ENCODE measurements at regions not wholly inside any gene's neighbourhood (a gene's known extent, or its start where the extent isn't known, plus 50 kb on each side); places are given as distances from the start of the nearest gene placed in this dataset.

DNA sequence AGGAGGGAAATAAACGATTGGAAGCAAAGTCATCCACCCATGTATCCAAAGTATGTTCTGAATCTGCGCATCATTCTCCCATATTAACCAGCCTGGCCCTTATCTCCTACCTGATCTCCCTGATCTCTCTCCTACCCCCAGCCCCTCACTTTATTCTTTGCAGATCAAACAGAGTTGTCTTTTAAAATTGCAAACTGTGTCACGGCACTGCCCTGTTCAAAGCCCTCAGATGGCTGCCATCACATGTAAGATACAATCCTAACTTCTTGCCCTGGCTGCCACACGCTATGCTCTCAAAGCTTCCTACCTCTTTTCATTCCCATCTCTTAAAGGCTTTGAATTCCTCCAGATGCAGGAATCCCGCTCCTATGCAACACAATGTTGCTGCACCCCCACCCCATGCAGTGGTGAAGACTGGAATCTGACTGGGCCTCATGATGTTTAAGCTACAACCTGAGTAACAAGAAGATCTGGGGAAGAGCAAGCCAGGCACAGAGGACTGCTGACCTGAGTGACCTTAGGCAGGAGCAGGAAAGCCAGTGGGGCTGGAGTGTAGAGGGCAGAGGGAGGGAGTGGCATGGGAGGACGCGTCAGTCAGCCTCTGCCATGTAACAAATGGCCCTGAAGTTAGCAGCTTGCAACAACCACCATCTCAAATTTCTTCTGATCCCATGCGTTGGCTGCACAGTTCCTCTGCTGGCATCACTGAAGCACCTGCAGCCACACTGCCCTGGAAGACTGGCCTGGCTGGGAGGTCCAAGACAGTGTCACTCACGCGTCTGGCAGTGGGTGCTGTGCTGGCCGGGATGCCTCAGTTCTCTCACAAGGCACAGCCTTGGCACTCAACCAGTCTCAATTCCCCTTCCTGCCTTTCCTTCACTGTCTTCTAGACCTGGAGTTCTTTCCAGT, 382.8 kb downstream of the BCL11B start:
- no peaks in the 10 kb centered on the region for H3K4me1 ChIP-seq
- H3K27ac ChIP-seq: no peak overlapping the region
- H3K9ac ChIP-seq: no peak overlapping the region
- no peaks in the 10 kb centered on the region for H3K27me3 ChIP-seq
- H3K4me2 ChIP-seq: no peak overlapping the region
- peaks cover 0 to 5% (median 0%) of the 10 kb centered on the region in 11 experiments; a peak in 2 of 22 replicates for H3K9me3 ChIP-seq (replicated peaks in 1 of 11)
- no peak overlapping the region for H3K4me3 ChIP-seq
- no peaks in the 10 kb centered on the region for H4K20me1 ChIP-seq
- no peaks in the 10 kb centered on the region for H3K36me3 ChIP-seq
- no peak for TF ChIP-seq Cebpa-rat (IDR thresholded peaks at IDR 0.05)

DNA sequence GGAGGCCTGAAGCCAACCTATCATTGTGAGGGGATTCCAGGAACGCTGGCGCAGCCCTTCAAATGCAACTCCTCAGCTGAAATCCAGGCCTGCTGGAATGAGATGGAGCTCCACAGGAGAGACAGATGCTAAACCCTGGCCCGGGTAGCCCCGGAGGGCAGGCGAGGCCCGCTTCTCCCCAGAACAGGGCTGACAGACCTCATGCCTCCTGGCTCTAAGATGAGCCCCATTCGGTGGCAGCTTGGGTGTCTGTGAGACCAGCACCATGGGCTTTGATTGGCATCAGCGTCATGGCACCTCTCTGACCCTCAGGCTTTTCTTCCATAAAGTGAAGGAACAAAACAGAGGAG, 382.2 kb downstream of the BCL11B start:
- Histone ChIP-seq H3K27me3 (no peaks in the 10 kb centered on the region), H3K27ac (no peak overlapping the region), H4K20me1 (no peaks in the 10 kb centered on the region), H3K9me3 (replicated peaks in 1 of 11) (no peaks in the 10 kb centered on the region), H3K9ac (no peak overlapping the region), H3K4me3 (no peak overlapping the region), H3K4me1 (no peaks in the 10 kb centered on the region), H3K4me2 (no peak overlapping the region), H3K36me3 (no peaks in the 10 kb centered on the region)
- TF ChIP-seq Cebpa-rat (IDR thresholded peaks at IDR 0.05): no peak

DNA sequence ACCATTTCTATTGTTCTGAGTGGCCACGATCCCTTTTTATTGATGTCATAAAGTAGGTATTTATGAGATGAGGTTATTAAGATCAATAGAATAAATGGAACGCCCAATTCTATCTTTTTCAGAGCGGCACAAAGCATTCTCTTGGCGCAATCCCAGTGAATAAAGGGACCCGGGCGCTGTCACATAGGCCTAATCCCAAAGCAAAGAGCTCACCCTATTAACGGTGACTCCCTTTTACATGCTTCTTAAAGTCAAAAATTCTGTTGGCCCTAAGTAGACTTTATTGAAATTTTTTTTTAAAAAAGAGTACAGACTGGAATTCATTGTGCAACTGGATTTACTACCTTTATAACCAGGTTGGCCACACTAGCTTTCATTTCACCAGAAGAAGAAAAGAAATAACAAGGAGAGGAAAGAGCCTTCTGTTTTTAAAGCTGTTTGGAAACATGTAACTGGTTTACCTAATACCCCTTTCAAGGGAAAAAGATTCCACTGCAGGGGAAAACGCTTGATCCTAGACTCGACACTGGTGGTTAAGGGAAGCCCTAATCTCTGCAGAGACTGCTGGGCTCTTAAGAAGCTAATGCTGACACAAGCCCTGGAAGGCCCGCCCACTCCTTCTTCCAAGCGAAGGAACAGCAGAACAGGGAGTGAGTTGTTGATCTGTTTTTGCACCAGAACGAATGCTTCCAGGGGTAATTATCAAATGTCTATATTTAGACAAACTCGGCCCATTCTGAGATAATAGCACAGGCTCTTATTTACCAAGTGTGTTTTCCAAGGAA, 381.2 kb downstream of the BCL11B start:
- TF ChIP-seq Cebpa-rat (IDR thresholded peaks at IDR 0.05): no peak
- H3K4me1 ChIP-seq: no peaks in the 10 kb centered on the region
- no peaks in the 10 kb centered on the region for H3K27me3 ChIP-seq
- no peak overlapping the region for H3K4me2 ChIP-seq
- H3K4me3 ChIP-seq: no peak overlapping the region
- no peaks in the 10 kb centered on the region for H4K20me1 ChIP-seq
- H3K27ac ChIP-seq: no peak overlapping the region
- H3K9ac ChIP-seq: no peak overlapping the region
- H3K36me3 ChIP-seq: no peaks in the 10 kb centered on the region
- H3K9me3 ChIP-seq (replicated peaks in 1 of 11): no peaks in the 10 kb centered on the region

DNA sequence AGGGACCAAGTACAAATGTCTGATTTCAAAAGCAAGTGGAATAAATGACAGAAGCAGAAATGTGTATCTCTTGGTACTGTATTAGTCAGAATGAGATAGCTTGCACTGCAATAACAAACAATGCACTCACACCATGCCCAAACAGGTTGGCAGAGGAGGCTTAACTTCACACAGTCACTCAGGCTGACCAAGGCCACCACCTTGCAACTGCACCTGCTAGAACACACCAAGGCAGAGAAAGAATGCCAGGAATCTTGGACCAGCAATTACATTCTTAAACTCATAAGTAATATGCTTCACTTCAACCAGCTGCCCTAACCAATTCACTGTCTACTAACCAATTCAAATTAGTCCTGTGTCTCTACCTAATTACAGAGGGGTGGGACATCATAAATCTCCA, 378.3 kb downstream of the BCL11B start:
- no peak overlapping the region for H3K9ac ChIP-seq
- no peaks in the 10 kb centered on the region for H3K27me3 ChIP-seq
- H3K36me3 ChIP-seq: no peaks in the 10 kb centered on the region
- H4K20me1 ChIP-seq: no peaks in the 10 kb centered on the region
- H3K27ac ChIP-seq: no peak overlapping the region
- no peak overlapping the region for H3K4me2 ChIP-seq
- no peaks in the 10 kb centered on the region for H3K4me1 ChIP-seq
- peaks cover 0 to 12% (median 7%) of the 10 kb centered on the region in 11 experiments; a peak in 7 of 22 replicates for H3K9me3 ChIP-seq (replicated peaks in 1 of 11)
- TF ChIP-seq Cebpa-rat (IDR thresholded peaks at IDR 0.05): no peak
- no peak overlapping the region for H3K4me3 ChIP-seq

DNA sequence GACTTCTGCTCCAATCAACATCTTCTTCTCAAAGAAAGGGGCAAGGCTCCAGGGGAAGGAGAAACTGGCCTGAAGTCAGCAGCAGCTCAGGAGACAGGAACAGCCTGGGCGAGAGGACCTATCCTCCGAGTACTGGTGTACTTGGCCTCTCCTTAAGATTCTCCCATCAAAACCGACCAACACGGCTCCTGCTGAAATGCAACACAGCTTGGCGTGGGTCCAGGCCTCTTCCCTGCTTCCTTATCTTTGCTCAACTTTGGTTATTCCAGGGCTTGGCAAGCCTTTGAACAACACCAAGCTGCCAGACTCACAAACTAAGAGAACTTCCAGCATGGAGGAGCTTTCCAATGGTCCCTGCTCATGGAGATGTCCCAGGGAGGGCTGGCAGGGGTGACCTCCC, 377.4 kb downstream of the BCL11B start:
- Histone ChIP-seq H3K9ac (no peak overlapping the region), H3K36me3 (no peaks in the 10 kb centered on the region), H4K20me1 (no peaks in the 10 kb centered on the region), H3K4me1 (no peaks in the 10 kb centered on the region), H3K4me3 (no peak overlapping the region), H3K9me3 (replicated peaks in 1 of 11) (peaks cover 0 to 12% (median 7%) of the 10 kb centered on the region in 11 experiments; a peak in 7 of 22 replicates), H3K27me3 (no peaks in the 10 kb centered on the region), H3K27ac (no peak overlapping the region), H3K4me2 (no peak overlapping the region)
- no peak for TF ChIP-seq Cebpa-rat (IDR thresholded peaks at IDR 0.05)

DNA sequence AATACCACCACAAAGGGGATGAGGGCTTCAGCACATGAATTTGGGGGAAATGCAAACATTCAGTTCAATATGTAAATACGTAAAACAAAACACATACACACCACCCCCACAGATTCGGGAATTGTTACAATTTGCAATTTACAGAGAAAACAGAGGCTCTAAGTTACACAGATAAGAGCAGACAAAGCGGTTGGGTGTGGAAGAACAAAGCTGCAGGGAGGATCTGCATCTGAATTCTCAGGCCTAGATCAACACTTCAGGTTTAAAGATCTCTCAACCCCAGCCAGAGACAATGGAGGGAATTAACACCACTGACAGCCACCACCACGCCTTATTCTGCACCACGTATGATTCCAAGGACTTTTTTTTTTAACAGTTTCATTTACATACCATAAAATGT, 375.5 kb downstream of the BCL11B start:
- Histone ChIP-seq H3K4me3 (no peak overlapping the region), H3K36me3 (no peaks in the 10 kb centered on the region), H4K20me1 (no peaks in the 10 kb centered on the region), H3K4me1 (peaks cover 0 to 13% (median 9%) of the 10 kb centered on the region in 10 experiments; a peak in 13 of 20 replicates), H3K9me3 (replicated peaks in 1 of 11) (peaks cover 0 to 12% (median 7%) of the 10 kb centered on the region in 11 experiments; a peak in 7 of 22 replicates), H3K27me3 (no peaks in the 10 kb centered on the region), H3K27ac (no peak overlapping the region), H3K9ac (no peak overlapping the region), H3K4me2 (no peak overlapping the region)
- no peak for TF ChIP-seq Cebpa-rat (IDR thresholded peaks at IDR 0.05)

DNA sequence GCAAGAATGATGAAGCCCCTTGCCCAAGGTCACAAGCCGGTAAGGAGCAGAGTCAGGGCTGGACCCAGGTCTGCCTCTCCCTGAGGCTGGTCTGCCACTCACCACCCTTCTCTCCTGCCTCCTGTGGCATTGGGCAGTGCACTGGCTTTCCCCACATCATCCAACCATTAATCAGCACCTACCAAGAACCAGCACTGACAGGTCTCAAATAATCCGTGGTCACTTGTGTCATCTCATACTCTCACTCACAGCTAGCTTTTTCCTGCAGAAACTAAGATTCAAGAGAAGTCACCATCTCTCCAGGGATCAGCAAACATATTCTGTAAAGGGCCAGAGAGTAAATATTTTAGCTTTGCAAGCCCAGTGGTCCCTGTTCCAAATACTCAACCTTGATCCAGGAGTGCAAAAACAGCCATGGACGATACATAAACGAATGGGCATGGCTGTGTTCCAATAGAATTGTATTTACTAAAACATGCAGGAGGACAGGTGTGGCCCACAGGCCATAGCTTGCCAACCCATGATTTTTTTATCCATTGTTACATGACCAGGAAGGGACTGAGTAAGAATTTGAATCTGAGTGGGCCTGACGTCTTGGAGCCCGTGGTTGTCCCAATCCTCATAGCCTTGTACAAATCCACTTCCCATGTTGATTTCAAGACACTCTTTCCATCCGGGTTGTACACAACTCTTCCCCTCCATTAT, 374.2 kb downstream of the BCL11B start:
- Histone ChIP-seq H3K9me3 (replicated peaks in 1 of 11) (peaks cover 0 to 12% (median 7%) of the 10 kb centered on the region in 11 experiments; a peak in 7 of 22 replicates), H3K4me1 (peaks cover 0 to 17% (median 10%) of the 10 kb centered on the region in 10 experiments; a peak in 13 of 20 replicates), H4K20me1 (no peaks in the 10 kb centered on the region), H3K27me3 (no peaks in the 10 kb centered on the region), H3K4me3 (no peak overlapping the region), H3K36me3 (no peaks in the 10 kb centered on the region), H3K4me2 (no peak overlapping the region), H3K27ac (no peak overlapping the region), H3K9ac (no peak overlapping the region)
- no peak for TF ChIP-seq Cebpa-rat (IDR thresholded peaks at IDR 0.05)

DNA sequence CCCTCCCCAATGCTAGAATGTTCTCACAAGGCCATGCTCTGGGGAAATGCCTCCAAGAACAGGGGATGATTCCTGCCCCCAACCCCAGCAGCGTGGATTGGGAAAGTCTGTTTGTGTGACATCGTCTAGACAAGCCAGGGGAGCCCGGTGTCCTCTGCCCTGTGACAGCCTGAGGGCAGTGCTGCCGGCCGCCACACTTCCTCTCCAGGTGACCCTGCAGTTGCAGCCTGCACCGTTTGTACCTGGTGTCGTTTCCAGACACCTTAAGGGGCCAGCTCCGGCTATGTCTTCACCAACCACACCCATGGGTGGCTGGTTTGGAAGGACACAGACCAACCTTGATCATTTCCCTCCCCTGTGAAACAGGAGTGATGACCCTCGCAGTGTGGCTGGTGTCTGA, 372.6 kb downstream of the BCL11B start:
- TF ChIP-seq Cebpa-rat (IDR thresholded peaks at IDR 0.05): no peak
- H3K4me3 ChIP-seq: no peak overlapping the region
- peaks cover 0 to 18% (median 10%) of the 10 kb centered on the region in 10 experiments; a peak in 13 of 20 replicates for H3K4me1 ChIP-seq
- peaks cover 0 to 12% (median 7%) of the 10 kb centered on the region in 11 experiments; a peak in 7 of 22 replicates for H3K9me3 ChIP-seq (replicated peaks in 1 of 11)
- H4K20me1 ChIP-seq: no peaks in the 10 kb centered on the region
- H3K27ac ChIP-seq: 0 out of 22 replicates have a peak overlapping the region, but pooled peaks of 1 of the 11 experiments have one; percentile 13
- H3K27me3 ChIP-seq: no peaks in the 10 kb centered on the region
- H3K36me3 ChIP-seq: no peaks in the 10 kb centered on the region
- no peak overlapping the region for H3K9ac ChIP-seq
- H3K4me2 ChIP-seq: no peak overlapping the region

DNA sequence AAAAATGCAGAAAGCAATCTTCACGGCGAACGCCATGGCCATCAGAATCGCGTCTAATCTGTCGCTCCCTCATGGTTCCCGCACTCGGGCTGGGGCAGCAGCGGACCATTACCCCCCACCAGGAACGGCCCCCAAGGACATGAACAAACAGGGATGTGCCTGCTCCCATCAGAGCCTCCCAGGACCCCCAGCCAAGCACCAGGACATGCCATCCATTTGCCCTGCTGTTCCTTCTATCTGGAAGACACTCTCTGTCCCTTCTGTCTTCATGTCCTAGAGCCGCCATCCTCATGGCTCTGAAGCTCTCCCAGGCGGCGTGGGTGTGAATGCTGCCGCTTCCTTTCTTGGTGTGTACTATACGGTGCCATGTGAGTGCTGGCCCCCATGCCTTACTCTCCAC, 371.8 kb downstream of the BCL11B start:
- Histone ChIP-seq H3K4me2 (peak overlapping the region in 7 of 11 experiments; percentile 30 to 60 (median 51); a peak in 6 of 22 replicates), H3K9me3 (replicated peaks in 1 of 11) (peaks cover 0 to 12% (median 7%) of the 10 kb centered on the region in 11 experiments; a peak in 7 of 22 replicates), H3K27me3 (no peaks in the 10 kb centered on the region), H3K9ac (no peak overlapping the region), H4K20me1 (no peaks in the 10 kb centered on the region), H3K27ac (peak overlapping the region in 1 of 11 experiments; percentile 13; a peak in 1 of 22 replicates), H3K4me1 (peaks cover 0 to 18% (median 10%) of the 10 kb centered on the region in 10 experiments; a peak in 13 of 20 replicates), H3K36me3 (no peaks in the 10 kb centered on the region), H3K4me3 (no peak overlapping the region)
- TF ChIP-seq Cebpa-rat (IDR thresholded peaks at IDR 0.05): no peak

Data from BLaER1 treated with 17β-estradiol and CSF1 and Interleukin-3, amounts not matched to agents 10 nM and 100 nM (cell line).